SK-N-SH treated with all-trans-retinoic acid at 6 μM for 48 hours (cell line): ENCODE measurements at regions not wholly inside any gene's neighbourhood (a gene's known extent, or its start where the extent isn't known, plus 50 kb on each side); places are given as distances from the start of the nearest gene placed in this dataset.
"Not testable (repeated sequence)": the region's sequence is repeated elsewhere in the genome, so short reads cannot be mapped to it uniquely, and the experiment has no call there.

ENCODE experiments used
- SNAI2 ChIP-seq: fragments of 250-450 bp; sonication (Bioruptor Pico); IDR thresholded peaks from 2 replicates; pipeline ENCODE4 v1.5.0; 2020; ENCODE audit warnings: mild to moderate bottlenecking, moderate library complexity
- TCF4 ChIP-seq: fragments of 250-450 bp; sonication (Bioruptor Pico); IDR thresholded peaks from 2 replicates; pipeline ENCODE4 v1.8.0; 2021; ENCODE audit warnings: mild to moderate bottlenecking, moderate library complexity, borderline replicate concordance
- ZNF8 ChIP-seq: fragments of 450-650 bp; formaldehyde crosslinking; IDR thresholded peaks from 2 replicates; pipeline ENCODE4 v1.5.0; 2020; ENCODE audit warnings: mild to moderate bottlenecking, moderate library complexity
- TF ChIP-seq, protein P1 (sequence below): fragments of 250-450 bp; sonication (Bioruptor Pico); IDR thresholded peaks from 2 replicates; pipeline ENCODE4 v1.8.0; 2020; ENCODE audit warnings: mild to moderate bottlenecking, moderate library complexity, borderline replicate concordance

DNA sequence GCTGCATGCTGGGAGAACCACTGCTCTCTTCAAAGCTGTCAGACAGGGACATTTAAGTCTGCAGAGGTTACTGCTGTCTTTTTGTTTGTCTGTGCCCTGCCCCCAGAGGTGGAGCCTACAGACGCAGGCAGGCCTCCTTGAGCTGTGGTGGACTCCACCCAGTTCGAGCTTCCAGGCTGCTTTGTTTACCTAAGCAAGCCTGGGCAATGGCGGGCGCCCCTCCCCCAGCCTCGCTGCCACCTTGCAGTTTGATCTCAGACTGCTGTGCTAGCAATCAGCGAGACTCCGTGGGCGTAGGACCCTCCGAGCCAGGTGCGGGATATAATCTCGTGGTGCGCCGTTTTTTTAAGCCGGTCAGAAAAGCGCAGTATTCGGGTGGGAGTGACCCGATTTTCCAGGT, 234.9 kb upstream of the THUMPD2 start:
- not testable (repeated sequence) for TF ChIP-seq SNAI2 (CRISPR knock-in tag); TCF4 (CRISPR knock-in tag); ZNF8
- TF ChIP-seq, protein P1, sequence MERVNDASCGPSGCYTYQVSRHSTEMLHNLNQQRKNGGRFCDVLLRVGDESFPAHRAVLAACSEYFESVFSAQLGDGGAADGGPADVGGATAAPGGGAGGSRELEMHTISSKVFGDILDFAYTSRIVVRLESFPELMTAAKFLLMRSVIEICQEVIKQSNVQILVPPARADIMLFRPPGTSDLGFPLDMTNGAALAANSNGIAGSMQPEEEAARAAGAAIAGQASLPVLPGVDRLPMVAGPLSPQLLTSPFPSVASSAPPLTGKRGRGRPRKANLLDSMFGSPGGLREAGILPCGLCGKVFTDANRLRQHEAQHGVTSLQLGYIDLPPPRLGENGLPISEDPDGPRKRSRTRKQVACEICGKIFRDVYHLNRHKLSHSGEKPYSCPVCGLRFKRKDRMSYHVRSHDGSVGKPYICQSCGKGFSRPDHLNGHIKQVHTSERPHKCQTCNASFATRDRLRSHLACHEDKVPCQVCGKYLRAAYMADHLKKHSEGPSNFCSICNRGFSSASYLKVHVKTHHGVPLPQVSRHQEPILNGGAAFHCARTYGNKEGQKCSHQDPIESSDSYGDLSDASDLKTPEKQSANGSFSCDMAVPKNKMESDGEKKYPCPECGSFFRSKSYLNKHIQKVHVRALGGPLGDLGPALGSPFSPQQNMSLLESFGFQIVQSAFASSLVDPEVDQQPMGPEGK: not testable (repeated sequence)
